NCI-H1417 (cell line): ENCODE measurements at regions not wholly inside any gene's neighbourhood (a gene's known extent, or its start where the extent isn't known, plus 50 kb on each side); places are given as distances from the start of the nearest gene placed in this dataset.

ENCODE experiments used
- DNase-seq, 3 experiments: peaks; one replicate each; lab custom pipeline; 2025; lab: John Stamatoyannopoulos, UW

- no peak for DNase-seq
Observed at GRCh38 chr2:236745420-236746210, 176.0 kb downstream of the ACKR3 start.

- no peak for DNase-seq
Observed at GRCh38 chr2:236746833-236747232, 177.2 kb downstream of the ACKR3 start.

- no peak for DNase-seq
Observed at GRCh38 chr2:236747426-236747825, 177.8 kb downstream of the ACKR3 start.

- DNase-seq, result no peak
Observed at GRCh38 chr2:236747925-236748324, 178.3 kb downstream of the ACKR3 start.

GRCh38 chr2:236748385-236748784 lies 178.8 kb downstream of the ACKR3 start:
- no peak for DNase-seq

- DNase-seq, result no peak
Observed at GRCh38 chr2:236748801-236749200, 179.2 kb downstream of the ACKR3 start.

GRCh38 chr2:236749346-236749745 lies 179.7 kb downstream of the ACKR3 start:
- peak in 1 of 3 experiments; percentile 56 for DNase-seq

GRCh38 chr2:236752096-236752495 lies 182.5 kb downstream of the ACKR3 start:
- no peak for DNase-seq

GRCh38 chr2:236753606-236754270 lies 184.1 kb downstream of the ACKR3 start:
- DNase-seq, result no peak

- peak in 1 of 3 experiments; percentile 54 for DNase-seq
Observed at GRCh38 chr2:236754271-236754944, 184.8 kb downstream of the ACKR3 start.

GRCh38 chr2:236755278-236755840 lies 185.7 kb downstream of the ACKR3 start:
- DNase-seq, result no peak

- DNase-seq, result no peak
Observed at GRCh38 chr2:236758406-236758805, 188.8 kb downstream of the ACKR3 start.

GRCh38 chr2:236760246-236760645 lies 190.6 kb downstream of the ACKR3 start:
- DNase-seq, result no peak

GRCh38 chr2:236761358-236761757 lies 191.7 kb downstream of the ACKR3 start:
- DNase-seq, result no peak

- DNase-seq, result no peak
Observed at GRCh38 chr2:236762628-236763027, 193.0 kb downstream of the ACKR3 start.

GRCh38 chr2:236763857-236764256 lies 194.2 kb downstream of the ACKR3 start:
- no peak for DNase-seq

GRCh38 chr2:236764716-236765115 lies 195.1 kb downstream of the ACKR3 start:
- no peak for DNase-seq

GRCh38 chr2:236765478-236765877 lies 195.9 kb downstream of the ACKR3 start:
- DNase-seq, result no peak

GRCh38 chr2:236766850-236767249 lies 197.2 kb downstream of the ACKR3 start:
- no peak for DNase-seq

GRCh38 chr2:236767941-236768340 lies 198.3 kb downstream of the ACKR3 start:
- DNase-seq, result no peak

GRCh38 chr2:236768393-236769140 lies 198.9 kb downstream of the ACKR3 start:
- DNase-seq, result no peak
